ENCODE measurements at regions not wholly inside any gene's neighbourhood (a gene's known extent, or its start where the extent isn't known, plus 50 kb on each side); places are given as distances from the start of the nearest gene placed in this dataset.

GRCh38 chr6:92159046-92159445 is 1260.3 kb downstream of the EPHA7 start:
- no peak for TF ChIP-seq CTCF (IDR thresholded peaks at IDR 0.05; ENCODE audit: borderline replicate concordance, control extremely low read depth, extremely low read depth, insufficient read depth, missing control alignments)
- no peak for DNase-seq (ENCODE audit: low spot score)
- in situ Hi-C loops (cut with MboI; ENCODE audit: low sequenced_read_pairs, unreplicated experiment), result no loop called here

GRCh38 chr6:92150553-92150952 is 1268.8 kb downstream of the EPHA7 start:
- in situ Hi-C loops (cut with MboI; ENCODE audit: low sequenced_read_pairs, unreplicated experiment), result no loop called here
- DNase-seq (ENCODE audit: low spot score), result no peak

GRCh38 chr6:92147246-92147645 is 1272.1 kb downstream of the EPHA7 start:
- no peak for TF ChIP-seq CTCF (IDR thresholded peaks at IDR 0.05; ENCODE audit: borderline replicate concordance, control extremely low read depth, extremely low read depth, insufficient read depth, missing control alignments)
- in situ Hi-C loops (cut with MboI; ENCODE audit: low sequenced_read_pairs, unreplicated experiment), result no loop called here
- no peak for DNase-seq (ENCODE audit: low spot score)

More at GRCh38 chr6:92150553-92150952, 1268.8 kb downstream of the EPHA7 start:
- no peak for TF ChIP-seq CTCF (IDR thresholded peaks at IDR 0.05; ENCODE audit: borderline replicate concordance, control extremely low read depth, extremely low read depth, insufficient read depth, missing control alignments)

- no peak for TF ChIP-seq CTCF (IDR thresholded peaks at IDR 0.05; ENCODE audit: borderline replicate concordance, control extremely low read depth, extremely low read depth, insufficient read depth, missing control alignments)
- in situ Hi-C loops (cut with MboI; ENCODE audit: low sequenced_read_pairs, unreplicated experiment), result no loop called here
Measured at GRCh38 chr6:92139601-92140000, 1279.8 kb downstream of the EPHA7 start.

GRCh38 chr6:92132957-92133356 is 1286.4 kb downstream of the EPHA7 start:
- no peak for TF ChIP-seq CTCF (IDR thresholded peaks at IDR 0.05; ENCODE audit: borderline replicate concordance, control extremely low read depth, extremely low read depth, insufficient read depth, missing control alignments)
- in situ Hi-C loops (cut with MboI; ENCODE audit: low sequenced_read_pairs, unreplicated experiment), result no loop called here
- DNase-seq (ENCODE audit: low spot score), result no peak

More at GRCh38 chr6:92139601-92140000, 1279.8 kb downstream of the EPHA7 start:
- DNase-seq (ENCODE audit: low spot score), result no peak

GRCh38 chr6:92132457-92132856 is 1286.9 kb downstream of the EPHA7 start:
- TF ChIP-seq CTCF (IDR thresholded peaks at IDR 0.05; ENCODE audit: borderline replicate concordance, control extremely low read depth, extremely low read depth, insufficient read depth, missing control alignments), result no peak
- DNase-seq (ENCODE audit: low spot score), result no peak
- in situ Hi-C loops (cut with MboI; ENCODE audit: low sequenced_read_pairs, unreplicated experiment), result no loop called here

GRCh38 chr6:92130944-92131343 is 1288.4 kb downstream of the EPHA7 start:
- in situ Hi-C loops (cut with MboI; ENCODE audit: low sequenced_read_pairs, unreplicated experiment), result no loop called here
- DNase-seq (ENCODE audit: low spot score), result no peak
- TF ChIP-seq CTCF (IDR thresholded peaks at IDR 0.05; ENCODE audit: borderline replicate concordance, control extremely low read depth, extremely low read depth, insufficient read depth, missing control alignments), result no peak

Data from GM13976 (cell line).